WERI-Rb-1 (cell line): ENCODE measurements at regions not wholly inside any gene's neighbourhood (a gene's known extent, or its start where the extent isn't known, plus 50 kb on each side); places are given as distances from the start of the nearest gene placed in this dataset.

Experiments
- DNase-seq: peaks from one replicate; pipeline ENCODE4 v3.0.0-alpha.2; 2020
- H3K27ac ChIP-seq: fragments of 250-450 bp; sonication (Bioruptor Pico); 2 replicates; pipeline ENCODE4 v1.5.1; 2020; ENCODE audit warnings: mild to moderate bottlenecking, moderate library complexity
- H3K27me3 ChIP-seq: fragments of 250-450 bp; sonication (Bioruptor Pico); 2 replicates; pipeline ENCODE4 v1.5.1; 2021; ENCODE audit warnings: mild to moderate bottlenecking, low read depth, moderate library complexity; ENCODE audit not compliant: insufficient read depth, severe bottlenecking
- H3K36me3 ChIP-seq: fragments of 250-450 bp; sonication (Bioruptor Pico); 2 replicates; pipeline ENCODE4 v1.5.1; 2020; ENCODE audit warnings: mild to moderate bottlenecking, moderate library complexity
- H3K4me3 ChIP-seq: 2 replicates; pipeline ENCODE4 v1.5.1; 2011; ENCODE audit warnings: low read depth, mild to moderate bottlenecking, control low read depth, low read length
- H3K9me3 ChIP-seq: fragments of 250-450 bp; sonication (Bioruptor Pico); 2 replicates; pipeline ENCODE4 v1.5.1; 2021; ENCODE audit warnings: mild to moderate bottlenecking, moderate library complexity; ENCODE audit not compliant: severe bottlenecking
- TF ChIP-seq, protein P1 (sequence below): IDR thresholded peaks from 2 replicates; pipeline ENCODE4 v1.5.1; 2011; ENCODE audit warnings: low read depth, mild to moderate bottlenecking, control low read depth, inconsistent platforms, low read length

DNA sequence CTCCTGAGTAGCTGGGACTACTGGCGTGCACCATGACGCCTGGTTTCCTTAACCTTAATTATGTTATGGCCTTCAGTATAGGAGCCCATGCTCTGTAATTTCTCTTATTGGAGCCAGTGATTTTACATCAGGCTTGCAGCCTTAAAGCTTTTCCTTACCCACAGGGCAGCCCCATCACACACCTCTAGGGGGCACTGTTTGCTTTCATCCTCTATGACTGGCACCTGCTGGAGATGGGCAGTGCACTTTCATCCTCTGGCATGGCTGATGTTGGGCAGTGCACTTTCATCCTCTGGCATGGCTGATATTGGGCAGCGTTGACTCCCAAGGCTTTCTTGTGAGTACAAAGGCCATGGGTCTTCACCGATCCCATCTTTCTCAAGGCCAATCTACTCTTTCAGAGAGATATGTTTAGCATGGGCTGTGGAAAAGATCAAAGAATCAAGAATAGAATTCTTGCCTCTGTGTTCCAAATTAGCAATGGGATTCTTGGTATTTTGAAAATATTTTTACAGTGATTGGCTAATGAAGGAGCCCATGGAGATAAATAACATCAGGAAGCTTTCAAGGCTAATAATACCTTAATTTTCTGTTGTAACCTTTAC, 80.7 kb upstream of the MEX3C start:
- TF ChIP-seq, protein P1, sequence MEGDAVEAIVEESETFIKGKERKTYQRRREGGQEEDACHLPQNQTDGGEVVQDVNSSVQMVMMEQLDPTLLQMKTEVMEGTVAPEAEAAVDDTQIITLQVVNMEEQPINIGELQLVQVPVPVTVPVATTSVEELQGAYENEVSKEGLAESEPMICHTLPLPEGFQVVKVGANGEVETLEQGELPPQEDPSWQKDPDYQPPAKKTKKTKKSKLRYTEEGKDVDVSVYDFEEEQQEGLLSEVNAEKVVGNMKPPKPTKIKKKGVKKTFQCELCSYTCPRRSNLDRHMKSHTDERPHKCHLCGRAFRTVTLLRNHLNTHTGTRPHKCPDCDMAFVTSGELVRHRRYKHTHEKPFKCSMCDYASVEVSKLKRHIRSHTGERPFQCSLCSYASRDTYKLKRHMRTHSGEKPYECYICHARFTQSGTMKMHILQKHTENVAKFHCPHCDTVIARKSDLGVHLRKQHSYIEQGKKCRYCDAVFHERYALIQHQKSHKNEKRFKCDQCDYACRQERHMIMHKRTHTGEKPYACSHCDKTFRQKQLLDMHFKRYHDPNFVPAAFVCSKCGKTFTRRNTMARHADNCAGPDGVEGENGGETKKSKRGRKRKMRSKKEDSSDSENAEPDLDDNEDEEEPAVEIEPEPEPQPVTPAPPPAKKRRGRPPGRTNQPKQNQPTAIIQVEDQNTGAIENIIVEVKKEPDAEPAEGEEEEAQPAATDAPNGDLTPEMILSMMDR = peak; percentile 94
- Histone ChIP-seq H3K4me3 (no peak overlapping the region), H3K27ac (no peak overlapping the region), H3K36me3 (no peaks in the 10 kb centered on the region), H3K9me3 (no peaks in the 10 kb centered on the region), H3K27me3 (no peaks in the 10 kb centered on the region)
- DNase-seq = peak; percentile 81

DNA sequence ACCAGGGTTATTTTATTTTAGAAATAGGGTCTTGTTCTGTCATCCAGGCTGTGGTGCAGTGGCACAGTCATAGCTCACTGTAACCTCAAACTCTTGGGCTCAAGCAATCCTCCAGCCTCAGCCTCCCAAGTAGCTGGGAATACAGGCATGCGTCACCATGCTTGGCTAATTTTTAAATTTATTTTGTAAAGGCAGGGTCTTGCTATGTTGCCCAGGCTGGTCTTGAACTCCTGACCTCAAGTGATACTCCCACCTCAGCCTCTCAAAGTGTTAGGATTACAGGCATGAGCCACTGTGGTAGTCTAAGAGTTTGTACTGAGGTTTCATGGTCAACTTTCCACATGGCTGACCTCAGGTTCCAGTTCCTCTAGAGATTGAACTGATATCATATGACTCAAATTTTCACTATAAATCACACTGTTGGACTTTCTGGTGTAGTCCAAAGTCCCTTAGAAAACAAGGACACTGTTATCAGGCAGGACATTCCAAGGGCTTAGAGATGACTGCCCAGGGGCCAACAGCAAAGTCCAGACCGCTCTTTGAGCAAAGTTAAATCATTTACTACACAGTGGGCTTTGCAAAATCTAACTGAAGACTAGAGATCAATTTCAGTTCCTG, 82.0 kb upstream of the MEX3C start:
- Histone ChIP-seq H3K9me3 (no peaks in the 10 kb centered on the region), H3K4me3 (no peak overlapping the region), H3K27me3 (no peaks in the 10 kb centered on the region), H3K27ac (no peak overlapping the region), H3K36me3 (no peaks in the 10 kb centered on the region)
- TF ChIP-seq, protein P1 = no peak
- no peak for DNase-seq

DNA sequence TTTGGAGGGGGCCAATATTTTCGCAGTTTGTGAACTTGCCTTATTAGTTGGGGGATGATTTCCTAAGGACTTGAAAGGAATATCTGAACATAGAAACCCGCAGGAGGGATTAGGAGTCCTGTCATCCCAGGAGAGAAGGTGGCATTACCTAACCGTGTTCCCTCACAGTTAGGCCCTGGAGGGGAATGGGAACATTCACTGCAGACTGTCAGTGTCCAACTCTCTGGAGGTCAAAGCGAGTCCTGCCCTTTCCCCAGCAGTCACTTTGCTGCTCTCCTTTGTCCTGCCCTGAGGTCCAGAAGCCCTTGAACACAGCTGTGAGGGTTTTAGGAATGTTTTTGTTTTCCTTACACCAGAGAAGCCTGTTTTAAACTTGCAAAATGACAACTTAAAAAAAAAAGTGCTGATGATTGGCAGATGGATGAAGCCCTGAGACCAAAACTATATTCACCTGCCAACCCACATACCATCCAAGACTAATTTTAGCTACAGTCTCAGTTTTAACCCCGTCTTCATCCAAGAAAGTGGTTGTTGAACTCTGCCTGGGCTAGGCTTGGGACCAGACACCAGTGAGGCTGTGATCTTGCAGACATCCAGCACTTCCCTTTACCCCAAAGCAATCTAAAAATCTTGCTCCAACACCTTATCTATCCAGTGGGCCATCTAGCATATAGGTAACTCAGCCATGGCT, 90.5 kb upstream of the MEX3C start:
- peaks cover 6% of the 10 kb centered on the region for H3K9me3 ChIP-seq
- no peaks in the 10 kb centered on the region for H3K36me3 ChIP-seq
- no peak overlapping the region for H3K4me3 ChIP-seq
- H3K27me3 ChIP-seq = no peaks in the 10 kb centered on the region
- DNase-seq = no peak
- TF ChIP-seq, protein P1 = no peak
- no peak overlapping the region for H3K27ac ChIP-seq

DNA sequence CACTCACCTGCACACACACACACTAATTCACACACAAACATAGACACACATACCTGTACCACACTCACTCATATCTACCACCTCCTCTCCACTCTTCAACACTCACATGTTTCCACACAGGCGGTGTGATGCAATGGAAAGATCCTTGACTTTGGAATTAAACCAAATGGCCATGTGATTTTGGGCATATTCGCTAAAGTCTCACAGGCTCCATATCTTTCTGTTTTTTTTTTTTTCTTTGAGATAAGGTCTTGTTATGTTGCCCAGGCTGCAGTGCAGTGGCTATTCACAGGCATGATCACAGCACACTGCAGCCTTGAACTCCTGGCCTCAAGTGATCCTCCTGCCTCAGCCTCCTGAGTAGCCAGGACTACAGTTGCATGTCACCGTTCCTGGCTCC, 91.1 kb upstream of the MEX3C start:
- DNase-seq = no peak

DNA sequence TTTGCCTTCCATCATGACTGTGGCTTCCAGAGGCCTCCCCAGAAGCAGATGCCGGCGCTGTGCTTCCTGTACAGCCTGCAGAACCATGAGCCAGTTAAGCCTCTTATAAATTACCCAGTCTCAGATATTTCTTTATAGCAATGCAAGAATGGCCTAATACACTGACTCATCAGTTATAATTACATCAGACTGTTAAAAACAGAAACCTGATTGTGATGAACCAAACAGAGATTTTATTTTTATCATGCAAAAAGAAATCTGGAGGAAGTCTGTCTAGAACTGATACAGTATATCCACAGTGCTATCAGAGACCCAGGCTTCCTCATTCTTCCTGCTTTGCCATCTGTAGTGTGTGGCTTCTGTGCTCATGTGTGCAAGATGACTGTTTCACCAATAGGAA, 93.4 kb upstream of the MEX3C start:
- DNase-seq = no peak
- Histone ChIP-seq H3K27me3 (no peaks in the 10 kb centered on the region), H3K27ac (no peak overlapping the region), H3K36me3 (no peaks in the 10 kb centered on the region), H3K9me3 (peaks cover 6% of the 10 kb centered on the region), H3K4me3 (no peak overlapping the region)
- TF ChIP-seq, protein P1 = no peak

More for the DNA sequence above, 91.1 kb upstream of the MEX3C start:
- Histone ChIP-seq H3K36me3 (no peaks in the 10 kb centered on the region), H3K27ac (no peak overlapping the region), H3K4me3 (no peak overlapping the region), H3K27me3 (no peaks in the 10 kb centered on the region), H3K9me3 (peaks cover 6% of the 10 kb centered on the region)
- TF ChIP-seq, protein P1 = no peak
